ENCODE measurements at regions not wholly inside any gene's neighbourhood (a gene's known extent, or its start where the extent isn't known, plus 50 kb on each side); places are given as distances from the start of the nearest gene placed in this dataset.

GRCh38 chr15:88992216-88992615 is 79.0 kb upstream of the MFGE8 start:
- no peak for TF ChIP-seq CTCF (IDR thresholded peaks at IDR 0.05; ENCODE audit: low read depth, low read length)
- TF ChIP-seq EZH2phosphoT487 (IDR thresholded peaks at IDR 0.05; ENCODE audit: low read depth) = no peak

Data from OCI-LY3 (cell line).